Activated CD8-positive, alpha-beta memory T cell treated with anti-CD3 and anti-CD28 coated beads for 36 hours (primary cell): ENCODE measurements at regions not wholly inside any gene's neighbourhood (a gene's known extent, or its start where the extent isn't known, plus 50 kb on each side); places are given as distances from the start of the nearest gene placed in this dataset.
"Not testable (repeated sequence)": the region's sequence is repeated elsewhere in the genome, so short reads cannot be mapped to it uniquely, and the experiment has no call there.

Experiments used
- CTCF ChIA-PET: fragments of 350-600 bp; sonication (Branson Sonifier 250); formaldehyde crosslinking; loops from one replicate; lab custom pipeline; 2021; ENCODE audit warnings: antibody characterized with exemption; lab: Charles Lee
- POLR2A ChIA-PET: fragments of 350-600 bp; sonication (Branson Sonifier 250); formaldehyde crosslinking; loops from one replicate; lab custom pipeline; 2021; ENCODE audit warnings: antibody characterized with exemption; lab: Charles Lee

GRCh38 chr1:58220836-58221472, 325.6 kb downstream of the OMA1 start:
- POLR2A ChIA-PET: no interaction called here

DNA sequence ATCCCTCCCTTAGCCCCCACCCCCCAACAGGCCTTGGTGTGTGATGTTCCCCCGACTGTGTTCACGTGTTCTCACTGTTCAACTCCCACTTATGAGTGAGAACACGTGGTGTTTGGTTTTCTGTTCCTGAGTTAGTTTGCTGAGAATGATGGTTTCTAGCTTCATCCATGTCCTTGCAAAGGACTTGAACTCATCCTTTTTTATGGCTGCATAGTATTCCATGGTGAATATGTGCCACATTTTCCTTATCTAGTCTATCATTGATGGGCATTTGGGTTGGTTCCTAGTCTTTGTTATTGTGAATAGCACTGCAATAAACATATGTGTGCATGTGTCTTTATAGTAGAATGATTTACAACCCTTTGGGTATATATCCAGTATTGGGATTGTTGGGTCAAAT, 330.4 kb downstream of the OMA1 start:
- CTCF ChIA-PET: not testable (repeated sequence)

More at GRCh38 chr1:58220836-58221472, 325.6 kb downstream of the OMA1 start:
- CTCF ChIA-PET: no interaction called here

GRCh38 chr1:58214674-58215073, 331.9 kb downstream of the OMA1 start:
- ChIA-PET POLR2A (no interaction called here), CTCF (no interaction called here)

More for the DNA sequence above, 330.4 kb downstream of the OMA1 start:
- POLR2A ChIA-PET: not testable (repeated sequence)

DNA sequence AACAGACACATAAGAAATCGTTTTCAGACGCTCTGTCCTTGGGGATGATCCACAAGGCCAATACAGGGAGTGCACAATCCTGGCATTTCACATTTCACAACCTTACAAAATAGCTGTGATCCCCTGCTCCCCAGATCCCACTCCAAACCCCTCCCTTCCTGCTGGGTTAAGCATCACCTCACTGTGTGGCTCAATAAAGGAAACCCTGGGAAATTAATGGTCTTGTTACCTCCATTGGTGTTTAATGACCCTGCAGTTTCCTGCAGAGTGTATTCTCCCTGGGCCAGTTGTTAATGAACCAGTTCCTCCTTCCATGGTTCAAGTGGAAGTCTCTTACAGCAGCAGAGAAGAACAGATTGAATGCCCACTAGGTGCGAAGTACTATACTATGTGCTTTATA, 334.7 kb downstream of the OMA1 start:
- CTCF ChIA-PET: no interaction called here
- POLR2A ChIA-PET: no interaction called here

- ChIA-PET CTCF (no interaction called here), POLR2A (no interaction called here)
Observed at GRCh38 chr1:58209575-58209974, 337.0 kb downstream of the OMA1 start.

DNA sequence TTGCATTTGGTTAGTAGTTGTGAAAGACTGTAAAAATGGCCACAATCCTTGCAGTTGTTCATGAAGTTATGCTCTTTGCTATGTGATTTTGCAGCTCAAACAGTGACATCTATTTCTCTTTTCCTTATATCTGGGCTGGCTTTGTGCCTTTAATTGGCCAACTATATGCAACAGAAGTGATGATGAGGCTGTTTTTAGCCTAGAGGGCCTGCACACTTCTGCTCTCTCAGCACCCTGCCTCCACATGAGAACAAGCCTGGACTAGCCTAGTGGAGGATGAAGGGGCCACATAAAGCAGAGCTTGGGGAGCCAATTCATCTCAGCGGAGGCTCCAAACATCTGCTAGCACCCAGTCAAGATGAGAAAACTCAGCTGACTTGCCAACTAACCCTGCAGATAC, 339.8 kb downstream of the OMA1 start:
- POLR2A ChIA-PET: no interaction called here

DNA sequence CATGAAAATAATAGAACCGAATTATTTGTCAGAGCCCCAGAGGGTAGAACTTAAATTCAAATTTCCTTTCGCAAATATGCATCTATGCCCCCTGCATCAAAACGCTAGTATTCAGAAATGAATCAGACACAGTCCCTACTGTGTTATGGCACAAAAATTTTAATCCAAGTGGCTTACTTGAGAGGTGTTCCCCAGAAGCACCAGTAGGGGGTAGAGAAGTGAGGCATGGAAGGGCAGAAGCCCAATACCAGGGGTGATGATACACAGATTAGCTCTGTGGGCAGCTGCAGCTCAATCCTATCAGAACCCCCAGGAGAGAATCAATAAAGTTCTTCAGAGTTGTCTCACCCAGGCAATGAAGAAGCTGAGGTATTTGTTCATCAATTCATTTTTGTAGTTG, 342.2 kb downstream of the OMA1 start:
- CTCF ChIA-PET: no interaction called here

More for the DNA sequence above, 339.8 kb downstream of the OMA1 start:
- CTCF ChIA-PET: no interaction called here

GRCh38 chr1:58201492-58202106, 344.9 kb downstream of the OMA1 start:
- ChIA-PET CTCF (no interaction called here), POLR2A (no interaction called here)

More for the DNA sequence above, 342.2 kb downstream of the OMA1 start:
- POLR2A ChIA-PET: no interaction called here

- CTCF ChIA-PET: no interaction called here
- POLR2A ChIA-PET: no interaction called here
Observed at GRCh38 chr1:58200437-58200836, 346.1 kb downstream of the OMA1 start.

- ChIA-PET CTCF (no interaction called here), POLR2A (no interaction called here)
Observed at GRCh38 chr1:58197811-58198210, 348.7 kb downstream of the OMA1 start.

DNA sequence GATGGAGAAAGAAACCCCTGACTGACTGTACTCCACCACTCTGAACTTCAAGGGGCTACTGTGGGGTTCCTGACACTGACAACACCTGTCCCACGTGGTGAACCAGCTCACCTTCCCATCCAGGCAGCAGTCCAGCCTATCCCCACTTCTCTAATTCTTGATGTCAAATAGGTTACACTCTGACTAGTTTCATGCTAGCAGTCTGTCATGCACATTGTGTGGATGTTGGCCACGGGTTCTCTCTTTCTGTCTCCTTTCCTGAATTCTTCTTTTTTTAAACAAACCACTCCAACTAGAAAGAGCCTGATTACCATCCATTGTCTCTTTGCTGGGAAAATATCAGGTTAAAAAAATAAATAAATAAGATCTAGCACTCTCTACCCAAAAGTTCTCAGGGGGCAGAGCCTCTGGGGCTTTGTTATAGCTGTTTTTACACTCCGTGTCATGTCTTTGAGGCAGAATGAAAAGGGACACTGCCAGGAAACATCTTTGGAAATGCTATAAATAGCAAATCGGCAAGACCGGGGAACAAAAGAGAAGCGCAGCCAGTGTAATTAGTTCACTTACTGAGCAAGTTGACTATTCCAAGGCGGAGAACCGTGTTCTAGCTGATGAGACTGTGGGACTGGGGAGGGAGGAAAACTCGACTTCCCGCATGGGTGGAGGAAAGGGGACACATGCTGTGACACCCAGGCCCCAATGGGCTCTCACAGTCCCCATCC, 356.1 kb downstream of the OMA1 start:
- ChIA-PET POLR2A (no interaction called here), CTCF (no interaction called here)

GRCh38 chr1:58189453-58189852, 357.1 kb downstream of the OMA1 start:
- POLR2A ChIA-PET: no interaction called here
- CTCF ChIA-PET: no interaction called here

GRCh38 chr1:58183286-58183685, 363.2 kb downstream of the OMA1 start:
- POLR2A ChIA-PET: no interaction called here
- CTCF ChIA-PET: no interaction called here

DNA sequence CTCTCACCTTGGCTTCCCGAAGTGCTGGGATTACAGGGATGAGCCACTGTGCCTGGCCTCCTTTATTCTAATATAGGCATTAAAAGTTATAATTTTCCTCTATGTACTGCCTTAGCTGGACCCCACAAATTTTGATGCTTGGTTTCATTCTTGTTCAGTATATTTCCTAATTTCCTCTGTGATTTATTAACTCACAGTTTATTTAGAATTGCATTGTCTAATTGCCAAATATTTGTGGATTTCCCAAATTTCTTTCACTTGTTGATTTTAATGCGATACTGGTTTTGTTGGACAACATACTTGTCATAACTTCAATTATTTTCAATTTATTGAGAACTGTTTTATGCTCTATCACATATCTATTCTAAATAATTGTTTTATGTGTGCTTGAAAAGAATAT, 366.0 kb downstream of the OMA1 start:
- ChIA-PET CTCF (no interaction called here), POLR2A (no interaction called here)

DNA sequence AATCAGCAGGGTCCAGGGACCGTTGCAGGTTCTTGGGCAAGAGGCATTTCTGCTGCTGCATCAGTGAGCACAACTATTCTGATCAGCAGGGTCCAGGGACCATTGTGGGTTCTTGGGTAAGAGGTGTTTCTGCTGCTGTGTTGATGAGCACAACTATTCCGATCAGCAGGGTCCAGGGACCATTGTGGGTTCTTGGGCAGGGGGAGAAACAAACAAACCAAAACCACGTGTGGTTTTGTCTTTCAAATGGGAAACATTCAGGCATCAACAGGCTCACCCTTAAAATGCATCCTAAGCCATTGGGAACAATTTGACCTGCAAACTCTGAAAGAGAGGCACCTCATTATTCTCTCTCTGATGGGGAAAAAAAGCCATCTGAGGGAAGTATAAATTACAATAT, 377.4 kb downstream of the OMA1 start:
- POLR2A ChIA-PET, CTCF ChIA-PET: not testable (repeated sequence)

DNA sequence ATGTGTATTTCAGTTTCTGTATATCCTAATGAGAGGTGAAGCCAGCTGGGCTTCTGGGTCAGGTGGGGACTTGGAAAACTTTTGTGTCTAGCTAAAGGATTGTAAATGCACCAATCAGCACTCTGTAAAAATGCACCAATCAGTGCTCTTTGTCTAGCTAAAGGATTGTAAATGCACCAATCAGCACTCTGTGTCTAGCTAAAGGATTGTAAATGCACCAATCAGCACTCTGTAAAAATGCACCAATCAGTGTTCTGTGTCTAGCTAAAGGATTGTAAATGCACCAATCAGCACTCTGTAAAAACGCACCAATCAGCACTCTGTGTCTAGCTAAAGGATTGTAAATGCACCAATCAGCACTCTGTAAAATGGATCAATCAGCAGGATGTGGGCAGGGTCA, 379.4 kb downstream of the OMA1 start:
- POLR2A ChIA-PET, CTCF ChIA-PET: not testable (repeated sequence)

DNA sequence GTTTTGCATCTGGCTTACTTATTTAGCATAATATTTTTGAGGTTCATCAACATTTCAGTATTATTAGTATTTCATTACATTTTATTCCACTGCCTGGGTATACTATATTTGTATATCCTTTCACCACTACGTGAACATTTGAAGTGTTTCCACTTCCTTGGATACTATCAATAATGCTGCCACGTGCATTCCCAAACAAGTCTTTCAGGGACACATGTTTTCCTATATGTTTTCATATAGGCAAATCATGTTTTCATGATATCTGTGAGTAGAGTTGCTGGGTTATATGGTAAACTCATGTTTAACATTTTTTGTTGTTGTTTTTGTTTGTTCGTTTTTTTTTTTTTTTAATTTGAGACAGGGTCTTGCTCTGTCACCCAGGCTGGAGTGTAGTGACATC, 380.1 kb downstream of the OMA1 start:
- ChIA-PET CTCF (no interaction called here), POLR2A (no interaction called here)

DNA sequence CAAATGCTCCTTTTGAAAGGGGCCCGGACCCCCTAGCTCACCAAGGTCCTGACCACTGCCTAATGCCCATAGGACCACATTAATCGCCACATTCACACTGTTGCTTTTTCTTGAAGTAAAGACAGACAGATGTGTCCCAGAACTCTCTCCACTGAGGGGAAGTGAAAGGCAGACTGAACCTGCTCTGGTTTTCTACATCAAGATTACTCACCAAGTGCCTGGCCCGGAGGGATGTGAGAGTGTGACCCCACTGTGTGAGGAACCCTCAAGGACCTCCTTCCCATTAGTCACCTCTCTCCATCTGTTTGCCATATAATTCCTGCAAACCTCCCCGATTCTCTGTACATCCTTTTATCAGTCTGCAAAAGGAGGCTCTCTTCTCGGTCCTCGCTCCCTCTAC, 381.5 kb downstream of the OMA1 start:
- POLR2A ChIA-PET: no interaction called here
- CTCF ChIA-PET: no interaction called here

GRCh38 chr1:58162952-58163550, 383.5 kb downstream of the OMA1 start:
- POLR2A ChIA-PET: no interaction called here
- CTCF ChIA-PET: no interaction called here

DNA sequence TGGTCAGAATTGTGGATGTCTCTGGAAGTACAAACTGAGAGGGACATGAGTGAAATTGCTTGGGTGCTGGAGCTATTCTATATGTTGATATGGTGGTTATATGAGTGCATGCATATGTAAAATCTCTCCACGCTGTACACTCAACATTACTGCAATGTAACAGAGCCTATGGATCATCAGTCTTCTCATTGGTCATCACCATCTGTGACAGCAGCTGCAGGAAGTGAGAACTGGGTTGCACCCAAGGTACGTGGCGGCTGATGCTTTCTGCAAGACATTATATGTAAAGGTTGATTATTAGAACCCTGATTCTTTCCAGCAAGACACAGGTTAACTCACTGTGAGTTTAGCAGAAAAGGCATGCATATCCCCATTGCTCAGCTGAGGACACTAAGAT, 387.1 kb downstream of the OMA1 start:
- CTCF ChIA-PET: no interaction called here

More for the DNA sequence above, 387.1 kb downstream of the OMA1 start:
- POLR2A ChIA-PET: no interaction called here
